Calu3 (cell line): ENCODE measurements at regions not wholly inside any gene's neighbourhood (a gene's known extent, or its start where the extent isn't known, plus 50 kb on each side); places are given as distances from the start of the nearest gene placed in this dataset.

Source experiments
- BruUV-seq: library from RNA; stranded (reverse); fragments of 400-500 nt; replicated peaks from 2 replicates; lab custom pipeline; 2021; lab: Mats Ljungman, UMichigan
- CTCF ChIA-PET: fragments of 300-600 bp; sonication (Branson Sonifier 250); formaldehyde crosslinking; loops from one replicate; lab custom pipeline; 2022; ENCODE audit warnings: antibody characterized with exemption; lab: Charles Lee
- DNase-seq: peaks from one replicate; pipeline ENCODE4 v3.0.0; 2022
- H3K27ac Mint-ChIP-seq: one replicate; pipeline ENCODE4 v1.8.0; 2022; ENCODE audit warnings: mixed read lengths; ENCODE audit not compliant: unreplicated experiment
- H3K27me3 Mint-ChIP-seq: one replicate; pipeline ENCODE4 v1.8.0; 2022; ENCODE audit warnings: mixed read lengths; ENCODE audit not compliant: unreplicated experiment
- H3K36me3 Mint-ChIP-seq: one replicate; pipeline ENCODE4 v1.8.0; 2022; ENCODE audit warnings: mild to moderate bottlenecking, moderate library complexity, mixed read lengths; ENCODE audit not compliant: insufficient read depth, unreplicated experiment
- H3K4me1 Mint-ChIP-seq: one replicate; pipeline ENCODE4 v1.8.0; 2022; ENCODE audit warnings: mild to moderate bottlenecking, low read depth, mixed read lengths; ENCODE audit not compliant: unreplicated experiment
- H3K4me3 Mint-ChIP-seq: one replicate; pipeline ENCODE4 v1.8.0; 2022; ENCODE audit warnings: mild to moderate bottlenecking, low read depth, moderate library complexity, mixed read lengths; ENCODE audit not compliant: unreplicated experiment
- H3K9me3 Mint-ChIP-seq: one replicate; pipeline ENCODE4 v1.8.0; 2022; ENCODE audit warnings: low read depth, mixed read lengths; ENCODE audit not compliant: unreplicated experiment
- CTCF ChIP-seq: fragments of 200-600 bp; IDR thresholded peaks from one replicate; pipeline ENCODE4 v1.8.0; 2022; ENCODE audit warnings: antibody characterized with exemption; ENCODE audit not compliant: unreplicated experiment
- intact Hi-C: fragments of 100-400 bp; cut with micrococcal nuclease; formaldehyde crosslinking; loops from one replicate; pipeline ENCODE4 v1.10.0; 2022; ENCODE audit not compliant: unreplicated experiment

- no peak overlapping the region for H3K27ac Mint-ChIP-seq
- H3K4me3 Mint-ChIP-seq: no peak overlapping the region
- no peak for TF ChIP-seq CTCF
- no peaks in the 10 kb centered on the region for H3K36me3 Mint-ChIP-seq
- peaks cover 11% of the 10 kb centered on the region for H3K4me1 Mint-ChIP-seq
- CTCF ChIA-PET: interaction anchor here (0.7 kb wide), 1 partner anchor 125 kb away, joined by 3 read pairs; no protein-coding TSS in a partner anchor
- no peak for DNase-seq
- intact Hi-C loops: no loop called here
- H3K9me3 Mint-ChIP-seq: no peaks in the 10 kb centered on the region
- peaks cover 13% of the 10 kb centered on the region for H3K27me3 Mint-ChIP-seq
- BruUV-seq: no TSS peak
Observed at GRCh38 chr3:72633534-72633933, 214.7 kb downstream of the SHQ1 start.

DNA sequence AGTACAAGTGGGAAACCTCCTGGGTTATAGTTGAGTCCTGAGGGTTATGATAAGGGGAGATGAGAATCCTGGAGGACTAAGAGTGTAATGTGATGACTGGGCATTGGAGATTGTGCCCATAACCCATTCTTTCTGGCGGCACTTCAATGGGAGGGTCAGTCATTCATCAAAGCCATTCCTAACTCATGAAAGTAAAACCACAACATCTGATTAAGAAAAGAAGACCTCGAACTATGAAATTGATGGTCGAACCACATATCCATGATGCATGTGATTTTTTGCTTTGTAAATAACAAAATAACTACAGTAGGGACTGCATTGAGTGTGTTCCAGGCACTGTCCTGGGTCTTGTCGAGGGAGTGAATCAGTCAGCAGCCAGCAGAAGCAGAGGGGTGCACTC lies 215.1 kb downstream of the SHQ1 start:
- Mint-ChIP-seq H3K4me1 (peaks cover 15% of the 10 kb centered on the region), H3K27me3 (peaks cover 13% of the 10 kb centered on the region), H3K27ac (no peak overlapping the region), H3K36me3 (peaks cover 3% of the 10 kb centered on the region), H3K4me3 (no peak overlapping the region), H3K9me3 (no peaks in the 10 kb centered on the region)
- intact Hi-C loops: no loop called here
- CTCF ChIA-PET: interaction anchor here (0.7 kb wide), 1 partner anchor 125 kb away, joined by 3 read pairs; no protein-coding TSS in a partner anchor
- TF ChIP-seq CTCF: no peak
- BruUV-seq: no TSS peak
- no peak for DNase-seq

GRCh38 chr3:72632129-72632528 lies 216.1 kb downstream of the SHQ1 start:
- BruUV-seq: no TSS peak
- intact Hi-C loops: no loop called here

DNA sequence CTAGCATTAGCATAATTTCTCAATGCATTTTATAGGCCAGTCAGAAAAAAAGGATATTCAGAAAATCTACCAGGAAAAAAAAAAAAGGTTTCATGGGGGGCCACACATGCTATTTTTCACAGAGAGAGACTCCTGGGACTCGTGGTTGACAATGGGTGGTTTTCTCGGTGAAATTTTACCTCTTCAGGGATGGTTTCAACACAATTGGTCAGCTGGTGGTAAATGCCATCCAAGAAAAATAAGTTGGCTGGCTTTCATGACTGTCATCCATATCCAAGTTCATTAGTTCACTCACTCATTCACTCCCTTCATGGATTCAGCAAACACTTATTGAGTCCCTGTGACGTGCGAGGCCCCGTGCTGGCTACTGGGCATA lies 217.3 kb downstream of the SHQ1 start:
- no TSS peak for BruUV-seq

More at GRCh38 chr3:72632129-72632528, 216.1 kb downstream of the SHQ1 start:
- no peaks in the 10 kb centered on the region for H3K9me3 Mint-ChIP-seq
- no peak for TF ChIP-seq CTCF
- peaks cover 25% of the 10 kb centered on the region for H3K4me1 Mint-ChIP-seq
- CTCF ChIA-PET: no interaction called here
- DNase-seq: no peak
- peaks cover 10% of the 10 kb centered on the region for H3K36me3 Mint-ChIP-seq
- peaks cover 13% of the 10 kb centered on the region for H3K27me3 Mint-ChIP-seq
- no peak overlapping the region for H3K27ac Mint-ChIP-seq
- H3K4me3 Mint-ChIP-seq: no peak overlapping the region

More for the DNA sequence above, 217.3 kb downstream of the SHQ1 start:
- H3K4me3 Mint-ChIP-seq: no peak overlapping the region
- intact Hi-C loops: no loop called here
- no peak overlapping the region for H3K27ac Mint-ChIP-seq
- H3K27me3 Mint-ChIP-seq: peaks cover 13% of the 10 kb centered on the region
- no peaks in the 10 kb centered on the region for H3K9me3 Mint-ChIP-seq
- no peak for DNase-seq
- peaks cover 11% of the 10 kb centered on the region for H3K36me3 Mint-ChIP-seq
- H3K4me1 Mint-ChIP-seq: peaks cover 28% of the 10 kb centered on the region
- no peak for TF ChIP-seq CTCF
- CTCF ChIA-PET: no interaction called here
